A673 (cell line): ENCODE measurements at regions not wholly inside any gene's neighbourhood (a gene's known extent, or its start where the extent isn't known, plus 50 kb on each side); places are given as distances from the start of the nearest gene placed in this dataset.

Experiments
- EZH2 ChIP-seq: fragments of 200-600 bp; sonication (generic); IDR thresholded peaks from 2 replicates; pipeline ENCODE4 v1.6.1; 2017; ENCODE audit warnings: borderline replicate concordance, low read depth, mild to moderate bottlenecking, mixed read lengths, antibody characterized with exemption, low read length; ENCODE audit not compliant: poor library complexity, severe bottlenecking
- TF ChIP-seq, protein P1 (sequence below): fragments of 300-800, 200-600 bp; sonication (generic); conservative IDR thresholded peaks from 2 replicates; pipeline ENCODE4 v1.5.1; 2017; ENCODE audit warnings: low read depth, mild to moderate bottlenecking, antibody characterized with exemption, low read length, moderate library complexity, mixed read lengths

DNA sequence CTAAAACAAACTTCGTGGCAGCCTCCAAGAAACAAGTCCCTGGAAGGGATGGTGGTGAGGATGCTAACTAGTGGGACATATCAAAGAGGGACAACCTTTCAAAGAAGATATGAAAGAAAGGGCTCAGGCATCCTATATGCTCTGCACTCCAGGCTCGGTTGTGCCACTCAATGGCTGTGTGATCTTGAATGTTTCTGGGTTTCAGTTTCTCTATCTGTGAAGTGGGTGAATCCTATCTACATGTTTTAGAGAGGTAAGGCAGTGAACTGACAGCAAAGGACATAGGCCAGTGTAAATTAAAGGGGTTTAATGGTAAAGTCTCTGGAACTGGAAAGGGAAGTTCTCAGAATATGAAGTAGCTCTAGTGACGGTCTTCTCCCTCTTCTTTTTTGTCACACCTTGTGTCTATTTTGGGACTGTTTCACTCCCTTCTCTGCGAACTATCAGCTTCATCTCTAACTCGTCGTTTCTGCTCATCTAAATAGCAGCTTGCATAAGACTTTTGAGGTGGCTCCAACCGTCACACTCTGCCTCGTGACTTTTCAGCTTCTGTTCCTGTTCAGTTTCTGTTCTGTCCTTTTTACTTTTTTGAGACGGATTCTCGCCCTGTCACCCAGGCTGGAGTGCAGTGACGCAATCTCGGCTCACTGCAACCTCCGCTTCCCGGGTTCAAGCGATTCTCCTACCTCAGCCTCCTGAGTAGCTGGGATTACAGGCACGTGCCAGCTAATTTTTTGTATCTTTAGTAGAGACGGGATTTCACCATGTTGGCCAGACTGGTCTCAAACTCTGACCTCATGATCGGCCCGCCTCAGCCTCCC is 273.6 kb downstream of the SUDS3 start:
- TF ChIP-seq, protein P1, sequence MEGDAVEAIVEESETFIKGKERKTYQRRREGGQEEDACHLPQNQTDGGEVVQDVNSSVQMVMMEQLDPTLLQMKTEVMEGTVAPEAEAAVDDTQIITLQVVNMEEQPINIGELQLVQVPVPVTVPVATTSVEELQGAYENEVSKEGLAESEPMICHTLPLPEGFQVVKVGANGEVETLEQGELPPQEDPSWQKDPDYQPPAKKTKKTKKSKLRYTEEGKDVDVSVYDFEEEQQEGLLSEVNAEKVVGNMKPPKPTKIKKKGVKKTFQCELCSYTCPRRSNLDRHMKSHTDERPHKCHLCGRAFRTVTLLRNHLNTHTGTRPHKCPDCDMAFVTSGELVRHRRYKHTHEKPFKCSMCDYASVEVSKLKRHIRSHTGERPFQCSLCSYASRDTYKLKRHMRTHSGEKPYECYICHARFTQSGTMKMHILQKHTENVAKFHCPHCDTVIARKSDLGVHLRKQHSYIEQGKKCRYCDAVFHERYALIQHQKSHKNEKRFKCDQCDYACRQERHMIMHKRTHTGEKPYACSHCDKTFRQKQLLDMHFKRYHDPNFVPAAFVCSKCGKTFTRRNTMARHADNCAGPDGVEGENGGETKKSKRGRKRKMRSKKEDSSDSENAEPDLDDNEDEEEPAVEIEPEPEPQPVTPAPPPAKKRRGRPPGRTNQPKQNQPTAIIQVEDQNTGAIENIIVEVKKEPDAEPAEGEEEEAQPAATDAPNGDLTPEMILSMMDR = no peak
- TF ChIP-seq EZH2 = no peak
